ENCODE measurements at regions not wholly inside any gene's neighbourhood (a gene's known extent, or its start where the extent isn't known, plus 50 kb on each side); places are given as distances from the start of the nearest gene placed in this dataset.

- TF ChIP-seq CTCF (IDR thresholded peaks at IDR 0.05; ENCODE audit: poor library complexity, severe bottlenecking) = no peak
- TF ChIP-seq EP300 (conservative IDR thresholded peaks at IDR 0.05; ENCODE audit: poor library complexity, severe bottlenecking) = no peak
- no peak for TF ChIP-seq REST (IDR thresholded peaks at IDR 0.05; ENCODE audit: borderline replicate concordance)
- no peak for TF ChIP-seq POLR2AphosphoS5 (IDR thresholded peaks at IDR 0.05)
- no peak for TF ChIP-seq EZH2 (IDR thresholded peaks at IDR 0.05; ENCODE audit: borderline replicate concordance, insufficient read depth, low read length, poor library complexity, severe bottlenecking)
- TF ChIP-seq RAD21 (conservative IDR thresholded peaks at IDR 0.05) = no peak
- TF ChIP-seq TAF1 (IDR thresholded peaks at IDR 0.05; ENCODE audit: low read depth) = no peak
- TF ChIP-seq SMC3 (conservative IDR thresholded peaks at IDR 0.05; ENCODE audit: poor library complexity) = no peak
- no peak for TF ChIP-seq MXI1 (conservative IDR thresholded peaks at IDR 0.05; ENCODE audit: poor library complexity, severe bottlenecking)
Measured at GRCh38 chr9:102085548-102085947, 347.1 kb upstream of the GRIN3A start.

All from neural cell (in vitro differentiated cells).